HG03108 (cell line): ENCODE measurements at regions not wholly inside any gene's neighbourhood (a gene's known extent, or its start where the extent isn't known, plus 50 kb on each side); places are given as distances from the start of the nearest gene placed in this dataset.

Experiments
- ATAC-seq: cut with Tn5 transposase; IDR thresholded peaks from one replicate; pipeline ENCODE4 v1.9.1; 2021; ENCODE audit warnings: moderate library complexity; ENCODE audit not compliant: unreplicated experiment

- no peak for ATAC-seq
Measured at GRCh38 chr2:150911766-150912280, 349.8 kb downstream of the RBM43 start.

GRCh38 chr2:150909613-150910012, 352.1 kb downstream of the RBM43 start:
- ATAC-seq = no peak

GRCh38 chr2:150909090-150909489, 352.6 kb downstream of the RBM43 start:
- ATAC-seq = peak; percentile 53

GRCh38 chr2:150907466-150907865, 354.2 kb downstream of the RBM43 start:
- ATAC-seq = no peak

GRCh38 chr2:150903461-150903860, 358.2 kb downstream of the RBM43 start:
- no peak for ATAC-seq

GRCh38 chr2:150903055-150903454, 358.6 kb downstream of the RBM43 start:
- ATAC-seq = no peak

- no peak for ATAC-seq
Measured at GRCh38 chr2:150900913-150901312, 360.8 kb downstream of the RBM43 start.

GRCh38 chr2:150895968-150896367, 365.7 kb downstream of the RBM43 start:
- no peak for ATAC-seq

- ATAC-seq = no peak
Measured at GRCh38 chr2:150889141-150889540, 372.5 kb downstream of the RBM43 start.

- no peak for ATAC-seq
Measured at GRCh38 chr2:150888337-150888736, 373.3 kb downstream of the RBM43 start.

GRCh38 chr2:150887926-150888325, 373.7 kb downstream of the RBM43 start:
- ATAC-seq = no peak

- ATAC-seq = no peak
Measured at GRCh38 chr2:150885774-150886386, 375.8 kb downstream of the RBM43 start.

GRCh38 chr2:150885236-150885635, 376.4 kb downstream of the RBM43 start:
- ATAC-seq = no peak

- ATAC-seq = no peak
Measured at GRCh38 chr2:150883613-150883895, 378.1 kb downstream of the RBM43 start.

- ATAC-seq = no peak
Measured at GRCh38 chr2:150882751-150883612, 378.7 kb downstream of the RBM43 start.

- no peak for ATAC-seq
Measured at GRCh38 chr2:150880986-150881385, 380.7 kb downstream of the RBM43 start.

GRCh38 chr2:150878356-150878755, 383.3 kb downstream of the RBM43 start:
- ATAC-seq = no peak

- ATAC-seq = no peak
Measured at GRCh38 chr2:150876251-150876950, 385.3 kb downstream of the RBM43 start.

GRCh38 chr2:150873396-150873772, 385.9 kb upstream of the RND3 start:
- no peak for ATAC-seq

- no peak for ATAC-seq
Measured at GRCh38 chr2:150872756-150873395, 385.4 kb upstream of the RND3 start.

- no peak for ATAC-seq
Measured at GRCh38 chr2:150866431-150866830, 379.0 kb upstream of the RND3 start.
